GM12874 (cell line): ENCODE measurements at regions not wholly inside any gene's neighbourhood (a gene's known extent, or its start where the extent isn't known, plus 50 kb on each side); places are given as distances from the start of the nearest gene placed in this dataset.
A peak's percentile ranks its signal among the peaks of the same experiment; 100 is the strongest.

ENCODE experiments used
- TF ChIP-seq, protein P1 (sequence below): IDR thresholded peaks from 2 replicates; pipeline ENCODE4 v1.5.1; 2011; ENCODE audit warnings: low read depth, mild to moderate bottlenecking, control low read depth, low read length, moderate library complexity; ENCODE audit not compliant: insufficient read depth

DNA sequence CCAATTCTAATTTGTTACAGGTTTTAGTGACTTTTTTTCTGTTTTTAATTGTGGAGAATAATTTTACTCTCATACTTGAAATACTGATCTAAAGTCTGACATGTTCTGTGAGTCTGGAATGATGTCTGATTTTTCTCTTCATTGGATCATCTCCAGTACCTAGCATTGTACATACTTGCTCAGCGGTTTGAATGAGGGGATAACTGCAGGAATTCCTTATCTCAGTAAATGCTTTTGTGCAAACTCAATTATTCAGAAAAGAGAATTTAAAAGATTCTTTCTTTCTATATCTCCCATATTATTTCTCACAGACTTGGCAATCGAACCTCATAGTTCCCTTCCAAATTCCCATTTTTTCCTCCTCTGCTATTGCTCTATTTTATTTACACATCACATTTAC is 397.9 kb upstream of the SGCD start:
- TF ChIP-seq, protein P1, sequence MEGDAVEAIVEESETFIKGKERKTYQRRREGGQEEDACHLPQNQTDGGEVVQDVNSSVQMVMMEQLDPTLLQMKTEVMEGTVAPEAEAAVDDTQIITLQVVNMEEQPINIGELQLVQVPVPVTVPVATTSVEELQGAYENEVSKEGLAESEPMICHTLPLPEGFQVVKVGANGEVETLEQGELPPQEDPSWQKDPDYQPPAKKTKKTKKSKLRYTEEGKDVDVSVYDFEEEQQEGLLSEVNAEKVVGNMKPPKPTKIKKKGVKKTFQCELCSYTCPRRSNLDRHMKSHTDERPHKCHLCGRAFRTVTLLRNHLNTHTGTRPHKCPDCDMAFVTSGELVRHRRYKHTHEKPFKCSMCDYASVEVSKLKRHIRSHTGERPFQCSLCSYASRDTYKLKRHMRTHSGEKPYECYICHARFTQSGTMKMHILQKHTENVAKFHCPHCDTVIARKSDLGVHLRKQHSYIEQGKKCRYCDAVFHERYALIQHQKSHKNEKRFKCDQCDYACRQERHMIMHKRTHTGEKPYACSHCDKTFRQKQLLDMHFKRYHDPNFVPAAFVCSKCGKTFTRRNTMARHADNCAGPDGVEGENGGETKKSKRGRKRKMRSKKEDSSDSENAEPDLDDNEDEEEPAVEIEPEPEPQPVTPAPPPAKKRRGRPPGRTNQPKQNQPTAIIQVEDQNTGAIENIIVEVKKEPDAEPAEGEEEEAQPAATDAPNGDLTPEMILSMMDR = no peak

DNA sequence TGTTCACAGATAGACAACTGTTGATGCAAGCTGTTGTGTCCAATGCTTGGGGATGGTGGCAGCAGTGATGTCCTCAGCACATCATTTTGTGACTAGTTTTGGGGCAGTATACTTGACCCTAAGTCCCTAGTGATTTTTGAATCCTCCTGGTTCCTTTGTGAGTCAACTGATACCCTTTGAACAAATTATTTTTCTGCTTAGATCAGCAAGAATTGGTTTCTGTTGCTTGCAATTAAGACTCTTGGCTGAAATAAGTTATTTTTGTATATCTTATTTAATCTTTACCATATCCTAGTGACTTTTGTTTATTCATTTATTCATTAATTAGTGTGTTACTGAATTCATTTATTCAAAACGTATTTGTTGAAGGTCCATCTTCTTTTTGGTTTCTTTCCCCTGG is 392.0 kb upstream of the SGCD start:
- TF ChIP-seq, protein P1 = no peak

DNA sequence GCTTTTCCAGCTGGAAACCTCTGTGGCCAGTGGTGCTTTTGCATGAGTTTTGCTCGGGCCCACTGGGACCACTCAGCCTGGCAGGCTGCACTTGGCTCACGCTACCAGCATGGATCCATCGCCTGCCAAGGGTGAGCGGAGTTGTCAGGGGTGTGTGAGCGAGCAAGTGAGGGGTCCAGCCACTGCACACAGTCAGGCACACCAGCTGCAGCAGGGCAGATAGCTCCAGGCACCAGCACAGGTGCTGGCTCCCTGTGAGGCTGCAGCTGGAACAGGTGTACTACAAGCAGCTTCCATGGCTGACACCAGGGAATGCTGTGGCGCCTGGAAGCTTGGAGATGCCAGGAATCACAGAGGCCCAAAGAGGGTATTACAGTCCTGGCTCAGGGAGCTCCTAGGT is 391.2 kb upstream of the SGCD start:
- TF ChIP-seq, protein P1 = no peak

DNA sequence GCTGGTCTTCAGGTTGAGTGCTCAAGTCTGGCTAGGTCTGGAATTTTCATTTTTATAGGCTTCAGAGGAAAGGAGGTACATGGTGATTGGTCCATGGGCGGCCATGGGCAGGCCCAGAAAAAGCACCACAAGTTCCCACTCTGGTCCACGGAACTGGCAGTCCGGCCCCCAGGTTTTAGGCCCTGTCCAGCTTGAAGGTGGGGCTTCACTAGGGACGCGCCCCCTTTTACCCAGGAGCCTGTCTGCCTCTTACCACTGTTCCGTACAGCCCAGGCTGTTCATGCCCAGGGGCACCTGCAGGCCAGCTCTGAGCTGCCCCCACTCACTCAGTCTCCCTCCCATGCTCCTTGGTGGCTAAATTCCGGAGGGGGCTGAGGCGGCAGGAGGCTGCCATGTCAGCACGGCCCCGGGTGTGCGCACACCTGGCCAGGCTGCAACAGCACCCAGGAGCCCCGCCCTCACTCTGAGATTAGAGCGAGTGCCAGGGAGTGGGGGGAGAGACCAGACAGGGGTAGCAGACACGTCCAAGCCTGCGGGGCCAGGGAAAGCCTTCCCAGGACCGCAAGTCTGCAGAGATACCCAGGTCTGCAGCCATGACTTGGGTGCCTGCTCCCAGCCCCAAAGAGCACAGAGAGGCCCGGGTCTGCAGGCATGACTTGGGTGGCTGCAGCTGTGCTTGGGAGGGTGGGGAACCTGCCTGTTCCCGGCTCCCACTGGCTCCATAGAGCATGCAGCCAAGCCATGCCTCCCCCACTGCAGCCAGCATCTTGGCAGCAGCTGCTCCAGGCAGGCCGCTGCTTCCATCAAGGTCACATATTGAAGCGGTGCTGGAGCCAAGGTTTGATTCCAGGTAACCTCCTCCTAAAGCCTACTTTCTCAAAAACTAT is 390.2 kb upstream of the SGCD start:
- TF ChIP-seq, protein P1 = no peak

DNA sequence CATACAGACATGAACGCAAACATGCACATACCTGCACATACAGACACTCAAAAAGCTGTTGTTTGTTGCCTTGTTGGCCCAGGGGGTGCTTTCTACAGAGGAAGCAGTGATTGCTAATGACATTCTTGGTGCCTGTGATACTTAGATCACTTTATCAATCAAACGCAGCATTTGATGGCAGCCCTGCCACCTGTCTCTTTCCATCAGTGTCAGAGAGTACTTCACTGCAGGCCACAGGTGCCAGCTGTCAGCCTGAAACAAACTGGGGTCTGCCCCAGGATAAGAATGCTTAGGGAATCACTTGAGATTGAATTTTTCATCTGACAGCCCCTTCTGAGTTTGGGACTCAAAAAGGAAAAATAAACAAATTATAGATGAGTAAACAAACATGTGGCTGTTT is 388.9 kb upstream of the SGCD start:
- TF ChIP-seq, protein P1 = no peak

DNA sequence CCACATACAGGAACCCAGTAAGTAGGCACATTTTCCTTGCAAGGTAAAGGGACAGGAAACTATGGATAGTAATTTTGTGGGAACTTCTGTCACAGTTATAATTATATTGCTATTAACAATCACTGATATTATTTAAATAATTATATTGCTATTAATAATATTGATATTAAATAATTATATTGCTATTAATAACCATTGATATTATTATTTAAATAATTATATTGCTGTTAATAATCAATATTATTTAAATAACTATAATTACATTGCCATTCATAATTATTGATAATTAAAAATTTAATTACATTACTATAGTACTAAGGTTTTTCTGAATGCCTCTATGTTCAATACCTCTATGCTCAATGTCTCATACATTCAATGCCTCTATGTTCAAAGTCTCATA is 385.6 kb upstream of the SGCD start:
- TF ChIP-seq, protein P1 = no peak

DNA sequence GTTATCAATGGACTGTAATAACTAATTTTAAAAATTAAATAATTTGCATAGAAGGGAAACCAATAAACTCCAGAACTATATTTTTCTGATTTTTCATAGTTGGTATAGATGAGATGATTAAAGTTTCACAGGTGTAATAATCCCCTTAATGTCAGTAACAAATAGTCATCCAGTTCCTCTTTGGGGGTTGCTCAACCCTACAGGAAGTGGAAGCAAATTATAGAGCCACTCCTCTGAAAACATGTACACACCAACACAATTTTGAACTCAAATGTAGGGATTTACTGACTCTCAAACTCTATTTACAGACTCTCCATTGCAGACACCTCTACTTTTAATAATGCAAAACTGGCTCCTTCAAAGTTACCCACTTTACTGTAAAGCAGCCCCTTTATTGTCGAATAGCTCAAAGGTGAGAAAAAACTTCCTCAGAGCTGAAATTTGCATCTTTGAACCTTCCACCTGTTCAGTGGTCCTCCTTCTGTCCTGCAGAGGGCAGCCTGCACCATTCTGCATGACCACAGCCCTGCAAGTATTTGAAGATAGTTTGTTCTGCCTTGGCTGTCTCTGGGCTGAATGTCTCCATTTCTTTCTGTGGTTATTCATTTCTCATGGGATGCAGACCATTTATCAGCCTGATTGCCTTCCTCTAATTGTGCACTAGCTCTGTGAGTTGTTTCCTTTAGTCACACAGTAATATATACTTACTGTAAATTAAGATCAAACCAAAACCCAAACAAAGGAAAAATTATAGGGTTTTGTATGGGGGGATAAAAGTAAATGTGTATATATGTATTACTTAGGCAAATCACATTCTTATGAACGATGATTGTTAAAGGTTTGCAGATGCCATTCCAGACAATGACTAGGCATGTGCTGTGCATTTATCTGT is 383.2 kb upstream of the SGCD start:
- TF ChIP-seq, protein P1 = peak; percentile 74
